RWPE2 (cell line): ENCODE measurements at regions not wholly inside any gene's neighbourhood (a gene's known extent, or its start where the extent isn't known, plus 50 kb on each side); places are given as distances from the start of the nearest gene placed in this dataset.

Experiments
- ATAC-seq: fragments of 200-7000 bp; cut with Tn5 transposase; 3 replicates; pipeline ENCODE4 v1.9.1; 2021; ENCODE audit warnings: low read depth
- DNase-seq: peaks from one replicate; pipeline ENCODE4 v3.0.0-alpha.2; 2020; ENCODE audit warnings: low spot score
- H3K27ac ChIP-seq: fragments of 450-650 bp; 2 replicates; pipeline ENCODE4 v1.5.1; 2017; ENCODE audit warnings: mild to moderate bottlenecking; ENCODE audit not compliant: poor library complexity, severe bottlenecking
- H3K27me3 ChIP-seq: fragments of 250-450 bp; sonication (Bioruptor Pico); 2 replicates; pipeline ENCODE4 v1.5.1; 2021; ENCODE audit warnings: mild to moderate bottlenecking, moderate library complexity; ENCODE audit not compliant: insufficient read depth, poor library complexity, severe bottlenecking
- H3K36me3 ChIP-seq: fragments of 250-450 bp; sonication (Bioruptor Pico); 2 replicates; pipeline ENCODE4 v1.5.1; 2020; ENCODE audit warnings: low read depth, mild to moderate bottlenecking, moderate library complexity
- H3K4me1 ChIP-seq: fragments of 250-450 bp; sonication (Bioruptor Pico); 2 replicates; pipeline ENCODE4 v1.5.1; 2021; ENCODE audit warnings: mild to moderate bottlenecking, moderate library complexity; ENCODE audit not compliant: insufficient read depth, poor library complexity, severe bottlenecking
- H3K4me3 ChIP-seq: fragments of 250-450 bp; sonication (Bioruptor Pico); 2 replicates; pipeline ENCODE4 v1.5.1; 2021; ENCODE audit warnings: mild to moderate bottlenecking, moderate library complexity; ENCODE audit not compliant: severe bottlenecking
- H3K9me3 ChIP-seq: fragments of 250-450 bp; sonication (Bioruptor Pico); 2 replicates; pipeline ENCODE4 v1.5.1; 2021; ENCODE audit warnings: mild to moderate bottlenecking, moderate library complexity; ENCODE audit not compliant: severe bottlenecking
- TF ChIP-seq, protein P1 (sequence below): fragments of 450-650 bp; IDR thresholded peaks from one replicate; pipeline ENCODE4 v1.5.1; 2017; ENCODE audit warnings: mild to moderate bottlenecking, moderate library complexity; ENCODE audit not compliant: poor library complexity, severe bottlenecking

DNA sequence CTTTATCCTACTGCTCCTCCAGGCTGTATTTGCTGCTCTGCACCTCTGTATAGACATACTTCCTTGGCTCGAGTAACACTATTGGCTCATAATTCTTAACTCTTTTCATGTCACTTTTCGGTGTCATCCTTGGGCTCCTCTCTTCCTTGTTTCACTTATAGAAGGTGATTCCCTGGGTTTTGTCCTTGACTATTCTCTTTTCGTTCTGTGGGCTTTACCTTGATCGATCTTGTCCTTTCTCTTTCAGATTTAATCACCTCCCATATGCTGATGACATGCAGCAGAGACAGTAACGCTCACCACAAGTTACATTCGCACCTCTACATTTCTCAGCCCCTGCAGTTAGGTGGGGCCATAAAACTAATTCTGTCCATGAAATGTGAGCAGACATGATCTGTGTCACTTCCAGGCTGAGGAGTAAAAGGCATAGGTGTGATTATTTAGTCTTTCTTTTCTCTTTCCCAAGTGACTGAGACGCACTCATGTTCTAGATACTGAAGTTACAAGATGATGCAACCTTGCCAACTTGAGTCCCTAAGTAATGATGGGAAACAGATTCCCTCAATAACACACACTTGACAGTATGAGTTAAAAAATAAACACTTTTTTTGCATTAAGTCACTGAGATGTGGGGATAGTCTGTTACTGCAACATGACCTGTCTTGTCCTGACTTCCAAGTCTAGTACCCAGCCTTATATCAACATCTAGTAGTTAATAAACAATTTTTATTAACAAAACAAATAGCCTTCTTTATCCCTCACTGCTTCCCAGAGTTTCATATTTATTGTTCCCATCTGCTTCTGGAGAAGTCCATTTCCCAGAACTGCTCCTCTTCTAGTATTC is 49.9 kb upstream of the HAO2 start:
- Histone ChIP-seq H3K27me3 (no peaks in the 10 kb centered on the region), H3K27ac (no peak overlapping the region), H3K36me3 (no peaks in the 10 kb centered on the region), H3K9me3 (no peaks in the 10 kb centered on the region), H3K4me3 (no peak overlapping the region), H3K4me1 (no peaks in the 10 kb centered on the region)
- TF ChIP-seq, protein P1, sequence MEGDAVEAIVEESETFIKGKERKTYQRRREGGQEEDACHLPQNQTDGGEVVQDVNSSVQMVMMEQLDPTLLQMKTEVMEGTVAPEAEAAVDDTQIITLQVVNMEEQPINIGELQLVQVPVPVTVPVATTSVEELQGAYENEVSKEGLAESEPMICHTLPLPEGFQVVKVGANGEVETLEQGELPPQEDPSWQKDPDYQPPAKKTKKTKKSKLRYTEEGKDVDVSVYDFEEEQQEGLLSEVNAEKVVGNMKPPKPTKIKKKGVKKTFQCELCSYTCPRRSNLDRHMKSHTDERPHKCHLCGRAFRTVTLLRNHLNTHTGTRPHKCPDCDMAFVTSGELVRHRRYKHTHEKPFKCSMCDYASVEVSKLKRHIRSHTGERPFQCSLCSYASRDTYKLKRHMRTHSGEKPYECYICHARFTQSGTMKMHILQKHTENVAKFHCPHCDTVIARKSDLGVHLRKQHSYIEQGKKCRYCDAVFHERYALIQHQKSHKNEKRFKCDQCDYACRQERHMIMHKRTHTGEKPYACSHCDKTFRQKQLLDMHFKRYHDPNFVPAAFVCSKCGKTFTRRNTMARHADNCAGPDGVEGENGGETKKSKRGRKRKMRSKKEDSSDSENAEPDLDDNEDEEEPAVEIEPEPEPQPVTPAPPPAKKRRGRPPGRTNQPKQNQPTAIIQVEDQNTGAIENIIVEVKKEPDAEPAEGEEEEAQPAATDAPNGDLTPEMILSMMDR, result no peak
- ATAC-seq (no peak), DNase-seq (no peak)
